CD14-positive monocyte (primary cell): ENCODE measurements at regions not wholly inside any gene's neighbourhood (a gene's known extent, or its start where the extent isn't known, plus 50 kb on each side); places are given as distances from the start of the nearest gene placed in this dataset.

Experiments used
- DNase-seq, 3 donors: peaks; one replicate each; pipeline ENCODE4 v3.0.0-alpha.2; 2011 to 2022
- H2AFZ ChIP-seq: 2 replicates; pipeline ENCODE4 v1.6.0; 2012; ENCODE audit warnings: mild to moderate bottlenecking, low read depth, low read length, inconsistent platforms; ENCODE audit not compliant: insufficient read depth, poor library complexity, severe bottlenecking
- H3K27ac ChIP-seq, 2 donors: 1 replicate in 1 of 2; 2 replicates in 1 of 2; pipeline ENCODE4 v1.5.1; 2012 to 2013; ENCODE audit warnings: low read length in 2 of 2, control low read depth in 1 of 2, inconsistent platforms in 1 of 2, low read depth in 1 of 2, mild to moderate bottlenecking in 1 of 2
- H3K27me3 ChIP-seq, 2 donors: one replicate each; pipeline versions ENCODE4 v1.6.0 to v1.6.1; 2011 to 2013; ENCODE audit warnings: low read length in 2 of 2; ENCODE audit not compliant: control insufficient read depth in 2 of 2, insufficient read depth in 2 of 2
- H3K36me3 ChIP-seq, 2 donors: replicated peaks in 1 of 2; 1 replicate in 1 of 2; 2 replicates in 1 of 2; pipeline versions ENCODE4 v1.5.1 to v1.6.1; 2012 to 2013; ENCODE audit warnings: low read length in 2 of 2, control low read depth in 1 of 2, inconsistent platforms in 1 of 2, mild to moderate bottlenecking in 1 of 2; ENCODE audit not compliant: insufficient read depth in 2 of 2, control insufficient read depth in 1 of 2
- H3K4me1 ChIP-seq, 2 donors: 1 replicate in 1 of 2; 2 replicates in 1 of 2; pipeline versions ENCODE4 v1.5.1 to v1.6.1; 2012 to 2013; ENCODE audit warnings: low read length in 2 of 2, control low read depth in 1 of 2, inconsistent platforms in 1 of 2, mild to moderate bottlenecking in 1 of 2, moderate library complexity in 1 of 2; ENCODE audit not compliant: insufficient read depth in 2 of 2, control insufficient read depth in 1 of 2
- H3K4me2 ChIP-seq: replicated peaks from 2 replicates; pipeline ENCODE3; 2012; ENCODE audit warnings: low read length, moderate library complexity, mild to moderate bottlenecking; ENCODE audit not compliant: poor library complexity, severe bottlenecking; ENCODE audit errors: extremely low read depth
- H3K4me3 ChIP-seq, 3 experiments: fragments of 200-600 bp in 1 of 3; sonication (generic) in 1 of 3; replicated peaks in 1 of 3; 1 replicate in 2 of 3; 2 replicates in 1 of 3; pipeline ENCODE4 v1.5.1; 2011 to 2013; ENCODE audit warnings: low read length in 3 of 3, mild to moderate bottlenecking in 3 of 3, control low read depth in 2 of 3, low read depth in 2 of 3, inconsistent platforms in 1 of 3, moderate library complexity in 1 of 3
- H3K79me2 ChIP-seq: 2 replicates; pipeline ENCODE4 v1.6.0; 2012; ENCODE audit warnings: mild to moderate bottlenecking, control low read depth, inconsistent platforms, low read length, moderate library complexity; ENCODE audit not compliant: insufficient read depth
- H3K9ac ChIP-seq: 2 replicates; pipeline ENCODE4 v1.6.0; 2017; ENCODE audit warnings: low read length, mild to moderate bottlenecking; ENCODE audit not compliant: insufficient read depth, poor library complexity, severe bottlenecking
- H3K9me3 ChIP-seq, 2 donors: replicated peaks in 1 of 2; 1 replicate in 1 of 2; 2 replicates in 1 of 2; pipeline versions ENCODE4 v1.5.1 to v1.6.1; 2012 to 2013; ENCODE audit warnings: low read length in 2 of 2, control low read depth in 1 of 2; ENCODE audit not compliant: control insufficient read depth in 1 of 2, insufficient read depth in 1 of 2
- H4K20me1 ChIP-seq: 2 replicates; pipeline ENCODE4 v1.6.0; 2012; ENCODE audit warnings: mild to moderate bottlenecking, low read length, control low read depth, moderate library complexity; ENCODE audit not compliant: insufficient read depth
- H3K27ac Mint-ChIP-seq, 7 donors: one replicate each; pipeline ENCODE4 v1.8.0; 2020; ENCODE audit warnings: mild to moderate bottlenecking in 7 of 7, mixed read lengths in 7 of 7, moderate library complexity in 6 of 7, inconsistent platforms in 2 of 7
- H3K27me3 Mint-ChIP-seq, 3 donors: one replicate each; pipeline ENCODE4 v1.8.0; 2021 to 2022; ENCODE audit warnings: low read depth in 3 of 3, mild to moderate bottlenecking in 3 of 3, mixed read lengths in 3 of 3, moderate library complexity in 3 of 3, inconsistent platforms in 1 of 3
- H3K36me3 Mint-ChIP-seq, 2 donors: one replicate each; pipeline ENCODE4 v1.8.0; 2020; ENCODE audit warnings: mixed read lengths in 2 of 2, inconsistent platforms in 1 of 2, mild to moderate bottlenecking in 1 of 2
- H3K4me1 Mint-ChIP-seq: one replicate; pipeline ENCODE4 v1.8.0; 2020; ENCODE audit warnings: mild to moderate bottlenecking, mixed read lengths
- H3K4me3 Mint-ChIP-seq, 2 donors: one replicate each; pipeline ENCODE4 v1.8.0; 2020; ENCODE audit warnings: mild to moderate bottlenecking in 2 of 2, mixed read lengths in 2 of 2, moderate library complexity in 1 of 2
- H3K9me3 Mint-ChIP-seq, 7 donors: one replicate each; pipeline ENCODE4 v1.8.0; 2020 to 2022; ENCODE audit warnings: mixed read lengths in 7 of 7, mild to moderate bottlenecking in 6 of 7, moderate library complexity in 6 of 7, inconsistent platforms in 2 of 7
- CTCF ChIP-seq: fragments of 200-600 bp; IDR thresholded peaks from one replicate; pipeline ENCODE4 v1.8.0; 2022; ENCODE audit warnings: antibody characterized with exemption, mild to moderate bottlenecking
- WGBS: methylation state at CpG from one replicate; pipeline ENCODE4 v1.1.5; 2013; ENCODE audit warnings: missing lambda C conversion rate; ENCODE audit not compliant: insufficient coverage; 5-methylcytosine and 5-hydroxymethylcytosine counted together
- intact Hi-C, 2 donors: fragments of 100-400 bp; cut with micrococcal nuclease; formaldehyde crosslinking; loops; one replicate each; pipeline versions ENCODE4 v1.15.0 to v1.15.1; 2023

DNA sequence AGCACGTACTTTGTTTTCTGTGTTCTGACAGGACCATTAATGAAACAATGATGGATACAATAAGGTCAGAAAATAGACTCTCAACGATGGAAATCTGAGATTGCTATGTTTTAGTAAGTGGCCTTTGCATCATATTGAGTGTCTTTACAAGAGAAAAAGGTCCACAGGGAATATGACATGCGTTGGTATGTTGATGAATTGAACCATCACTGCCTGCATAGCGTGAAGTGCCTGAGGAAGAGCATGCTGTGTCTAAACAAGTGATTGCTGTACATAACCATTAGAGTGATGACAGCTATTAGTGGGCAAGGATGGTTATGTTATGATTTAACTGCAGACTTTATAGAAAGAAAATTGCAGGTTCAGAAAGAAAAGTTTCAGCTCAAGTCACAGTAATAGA, 623.2 kb downstream of the SLITRK5 start:
- Histone ChIP-seq H3K27me3 (no peaks in the 10 kb centered on the region), H3K4me2 (no peak overlapping the region), H3K79me2 (no peaks in the 10 kb centered on the region), H3K36me3 (no peaks in the 10 kb centered on the region), H2AFZ (no peak overlapping the region), H3K4me1 (no peaks in the 10 kb centered on the region), H3K4me3 (no peak overlapping the region), H3K27ac (no peak overlapping the region), H3K9me3 (peaks cover 4 to 19% of the 10 kb centered on the region in 2 donors), H4K20me1 (no peaks in the 10 kb centered on the region), H3K9ac (no peak overlapping the region)
- Mint-ChIP-seq H3K4me3 (no peak overlapping the region), H3K36me3 (no peaks in the 10 kb centered on the region), H3K9me3 (peaks cover 5 to 22% (median 18%) of the 10 kb centered on the region in 7 donors), H3K27ac (no peak overlapping the region), H3K27me3 (no peaks in the 10 kb centered on the region), H3K4me1 (no peaks in the 10 kb centered on the region)
- TF ChIP-seq CTCF = no peak
- WGBS = 83% methylated on average over 3 of the region's 4 CpGs
- intact Hi-C loops = no loop called here
- no peak for DNase-seq

GRCh38 chr13:88303157-88303556, 632.0 kb downstream of the SLITRK5 start:
- WGBS = no CpG with 5 or more reads among the region's 3 CpGs
- TF ChIP-seq CTCF = no peak
- Histone ChIP-seq H3K4me2 (no peak overlapping the region), H4K20me1 (no peaks in the 10 kb centered on the region), H3K27ac (no peak overlapping the region), H3K79me2 (no peaks in the 10 kb centered on the region), H3K9me3 (peaks cover 0 to 10% of the 10 kb centered on the region in 2 donors), H3K4me1 (no peaks in the 10 kb centered on the region), H2AFZ (no peak overlapping the region), H3K4me3 (no peak overlapping the region), H3K27me3 (no peaks in the 10 kb centered on the region), H3K9ac (no peak overlapping the region), H3K36me3 (no peaks in the 10 kb centered on the region)
- H3K9me3 Mint-ChIP-seq = peaks cover 0 to 9% (median 2%) of the 10 kb centered on the region in 7 donors
- intact Hi-C loops = no loop called here
- H3K27ac Mint-ChIP-seq = no peak overlapping the region
- no peaks in the 10 kb centered on the region for H3K36me3 Mint-ChIP-seq
- H3K27me3 Mint-ChIP-seq = peaks cover 0 to 4% (median 0%) of the 10 kb centered on the region in 3 donors
- no peak for DNase-seq
- no peak overlapping the region for H3K4me3 Mint-ChIP-seq
- H3K4me1 Mint-ChIP-seq = no peaks in the 10 kb centered on the region
